Stimulated activated CD4-positive, alpha-beta T cell treated with anti-CD3 and anti-CD28 coated beads, Interleukin-1b, Interleukin-23, amount 100 ng/mL, for 24 hours (primary cell): ENCODE measurements at regions not wholly inside any gene's neighbourhood (a gene's known extent, or its start where the extent isn't known, plus 50 kb on each side); places are given as distances from the start of the nearest gene placed in this dataset.
"Not testable (repeated sequence)": the region's sequence is repeated elsewhere in the genome, so short reads cannot be mapped to it uniquely, and the experiment has no call there.

Source experiments
- DNase-seq, 4 experiments: peaks; one replicate each; pipeline ENCODE4 v3.0.0-alpha.2; 2020; ENCODE audit warnings: low read depth in 4 of 4, low spot score in 1 of 4

DNA sequence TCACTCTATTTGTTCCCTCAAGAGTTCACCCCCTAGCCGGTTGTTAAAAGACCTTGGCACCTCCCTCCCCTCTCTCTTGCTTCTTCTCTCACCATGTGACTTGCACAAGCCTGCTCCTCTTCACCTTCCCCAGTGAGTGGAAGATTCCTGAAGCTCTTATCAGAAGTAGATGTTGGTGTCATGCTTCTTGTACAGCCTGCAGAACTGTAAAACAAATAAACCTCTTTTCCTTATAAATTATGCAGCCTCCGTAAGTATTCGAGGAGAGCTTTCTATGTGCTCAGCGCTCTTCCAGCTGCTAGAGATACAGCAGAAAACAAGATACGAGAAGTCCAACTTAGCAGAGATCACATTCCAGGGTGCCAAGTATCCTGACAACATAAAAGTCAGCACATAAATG lies 147.0 kb upstream of the RUNX1 start:
- DNase-seq = no peak

GRCh38 chr21:35195232-35195631 lies 146.1 kb upstream of the RUNX1 start:
- DNase-seq = no peak

- DNase-seq = no peak
These were observed 142.7 kb upstream of the RUNX1 start for GRCh38 chr21:35191754-35192153.

DNA sequence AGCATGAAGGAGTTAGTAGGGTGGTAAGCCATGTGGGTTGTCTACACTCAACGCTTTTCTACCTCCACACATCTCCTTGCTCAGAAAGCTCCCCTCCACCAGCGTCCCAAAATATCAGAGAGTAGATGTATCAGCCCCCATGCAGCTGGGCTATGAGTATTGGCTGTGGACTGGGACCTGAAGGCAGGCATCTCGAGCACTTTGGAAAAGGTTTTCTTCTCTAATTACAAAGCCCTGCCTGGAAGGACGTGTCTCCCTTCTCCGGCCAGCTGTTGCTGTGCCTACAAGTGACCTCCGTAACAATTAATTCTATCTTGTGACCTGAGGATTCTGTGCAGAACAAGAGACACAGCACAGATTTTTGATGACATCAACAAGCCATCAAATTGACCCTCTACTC lies 142.0 kb upstream of the RUNX1 start:
- no peak for DNase-seq

DNA sequence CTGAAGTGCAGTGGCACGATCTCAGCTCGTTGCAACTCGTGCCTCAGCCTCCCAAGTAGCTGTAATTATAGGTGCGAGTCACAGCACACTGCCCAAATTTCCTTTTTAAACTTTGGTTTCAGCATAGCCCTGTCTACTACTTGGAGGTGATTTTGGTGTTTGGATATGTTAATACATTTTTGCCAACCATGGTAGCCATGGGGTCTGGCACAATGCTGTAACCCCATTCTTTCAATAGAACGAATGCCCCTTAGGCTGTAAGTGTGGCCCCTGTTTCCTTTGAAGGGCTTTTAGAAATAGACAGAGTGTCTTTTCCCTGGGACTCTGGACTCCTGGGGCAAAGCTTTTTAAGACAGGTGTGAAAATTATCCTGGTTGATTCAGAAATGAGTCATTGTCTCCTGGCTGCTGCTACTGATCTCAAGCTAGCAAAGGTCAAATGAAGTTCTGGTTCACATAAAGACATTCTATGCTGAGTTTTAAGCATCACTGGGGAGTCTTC lies 141.1 kb upstream of the RUNX1 start:
- DNase-seq = no peak

- DNase-seq = no peak
These were observed 140.2 kb upstream of the RUNX1 start for GRCh38 chr21:35189077-35189863.

DNA sequence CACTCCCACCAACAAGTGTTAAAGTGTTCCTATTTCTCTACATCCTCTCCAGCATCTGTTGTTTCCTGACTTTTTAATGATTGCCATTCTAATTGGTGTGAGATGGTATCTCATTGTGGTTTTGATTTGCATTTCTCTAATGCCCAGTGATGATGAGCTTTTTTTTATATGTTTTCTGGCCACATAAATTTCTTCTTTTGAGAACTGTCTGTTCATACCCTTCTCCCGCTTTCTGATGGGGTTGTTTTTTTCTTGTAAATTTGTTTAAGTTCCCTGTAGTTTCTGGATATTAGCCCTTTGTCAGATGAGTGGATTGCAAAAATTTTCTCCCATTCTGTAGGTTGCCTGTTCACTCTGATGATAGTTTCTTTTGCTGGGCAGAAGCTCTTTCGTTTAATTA lies 134.3 kb upstream of the RUNX1 start:
- DNase-seq = not testable (repeated sequence)

DNA sequence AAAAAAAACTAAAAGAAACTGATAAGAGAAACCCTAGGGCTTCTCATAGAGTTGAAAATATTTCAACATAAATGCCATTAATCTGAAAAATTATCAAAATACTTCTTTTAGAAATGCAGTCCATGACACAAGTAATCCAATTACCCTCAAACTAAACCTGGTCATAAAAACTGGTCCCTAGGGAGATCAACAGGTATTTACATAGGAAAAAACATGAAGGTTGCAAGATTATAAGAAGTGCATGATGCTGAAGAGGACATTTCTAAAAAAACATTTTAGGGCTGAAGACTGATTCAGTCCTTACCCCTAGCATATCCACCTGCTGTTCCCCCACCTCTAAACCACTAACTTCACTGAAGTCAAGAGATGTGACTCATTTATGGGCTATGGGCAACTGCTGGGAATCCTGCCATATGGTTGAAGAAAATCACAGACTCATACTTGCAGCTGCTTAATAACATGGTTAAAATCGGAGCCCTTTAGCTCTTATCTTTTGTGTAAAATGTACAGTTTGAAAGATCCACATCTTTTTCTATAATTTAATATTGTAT lies 131.0 kb upstream of the RUNX1 start:
- DNase-seq = no peak

DNA sequence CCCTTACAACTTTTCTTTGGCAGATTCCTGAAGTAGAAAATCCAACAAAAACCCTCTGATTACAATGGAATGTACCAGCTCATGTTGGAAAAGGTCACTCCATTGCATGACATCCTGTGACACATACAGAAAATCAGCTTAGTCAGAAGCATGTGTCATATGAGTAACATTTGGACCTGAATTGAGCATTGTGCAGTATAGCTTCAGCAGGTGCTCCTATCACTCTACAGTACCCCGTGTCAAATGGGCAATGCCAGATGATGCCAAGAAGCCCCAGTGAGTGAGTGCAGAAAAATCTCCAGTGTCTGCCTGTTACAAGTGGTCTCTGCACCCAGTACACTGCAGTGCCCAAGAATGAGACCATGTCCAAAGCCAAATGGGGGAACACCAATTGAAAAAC lies 129.7 kb upstream of the RUNX1 start:
- DNase-seq = no peak

GRCh38 chr21:35178098-35178497 lies 129.0 kb upstream of the RUNX1 start:
- DNase-seq = no peak

DNA sequence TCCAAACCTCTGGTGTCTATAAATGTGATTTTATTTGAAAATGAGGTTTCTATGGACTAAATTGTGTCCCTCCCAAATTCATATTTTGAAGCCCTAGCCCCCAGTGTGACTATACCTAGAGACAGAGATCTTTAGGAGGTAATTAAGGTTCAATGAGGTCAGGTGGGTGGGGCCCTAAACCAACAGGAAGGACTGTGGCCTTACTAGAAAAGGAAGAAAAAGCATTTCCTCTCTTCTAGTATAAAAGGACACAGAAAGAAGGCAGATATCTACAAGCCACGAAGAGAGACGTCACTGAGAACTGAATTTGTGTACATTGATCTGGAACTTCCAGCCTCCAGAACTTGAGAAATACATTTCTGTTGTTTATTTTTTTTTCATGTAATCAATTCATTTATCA lies 123.1 kb upstream of the RUNX1 start:
- no peak for DNase-seq

DNA sequence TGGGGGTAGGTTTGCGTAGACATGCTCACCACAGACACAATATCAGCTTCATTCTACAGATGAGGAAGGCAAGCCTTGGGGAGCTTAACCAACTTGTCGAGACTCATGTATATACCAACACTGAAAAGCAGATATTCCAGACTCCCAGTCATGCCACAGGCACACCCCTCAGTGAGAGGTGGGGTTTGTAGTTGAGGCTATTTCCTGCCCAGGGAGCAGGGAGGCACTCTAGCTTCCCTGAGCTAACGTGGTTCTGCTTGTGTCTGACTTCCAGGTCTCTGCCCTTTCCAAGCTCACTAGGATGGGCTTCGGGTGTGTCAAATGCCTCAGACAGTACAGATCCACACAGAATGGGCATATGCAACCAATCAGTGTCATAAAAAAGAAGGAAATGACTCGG lies 122.3 kb upstream of the RUNX1 start:
- no peak for DNase-seq

GRCh38 chr21:35170818-35171217 lies 121.7 kb upstream of the RUNX1 start:
- DNase-seq = no peak

- no peak for DNase-seq
These were observed 121.1 kb upstream of the RUNX1 start for GRCh38 chr21:35170244-35170643.

DNA sequence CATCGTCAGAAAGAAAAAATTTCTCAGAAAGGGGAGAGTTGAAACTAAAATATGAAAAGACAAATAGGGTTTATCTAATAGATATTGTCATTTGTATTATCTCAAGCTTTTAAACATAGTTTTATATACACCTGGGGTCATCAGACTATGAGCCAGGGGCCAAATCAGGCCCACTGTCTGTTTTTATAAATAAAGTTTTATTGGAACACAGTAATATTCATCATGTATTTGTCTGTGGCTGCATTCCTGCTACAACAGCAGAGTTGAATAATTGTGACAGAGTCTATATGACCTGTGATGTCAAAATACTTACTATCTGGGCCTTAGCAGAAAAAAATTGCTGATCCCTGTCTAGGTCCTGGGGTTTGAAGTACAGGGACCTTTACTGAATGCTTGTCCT lies 120.5 kb upstream of the RUNX1 start:
- DNase-seq = no peak

DNA sequence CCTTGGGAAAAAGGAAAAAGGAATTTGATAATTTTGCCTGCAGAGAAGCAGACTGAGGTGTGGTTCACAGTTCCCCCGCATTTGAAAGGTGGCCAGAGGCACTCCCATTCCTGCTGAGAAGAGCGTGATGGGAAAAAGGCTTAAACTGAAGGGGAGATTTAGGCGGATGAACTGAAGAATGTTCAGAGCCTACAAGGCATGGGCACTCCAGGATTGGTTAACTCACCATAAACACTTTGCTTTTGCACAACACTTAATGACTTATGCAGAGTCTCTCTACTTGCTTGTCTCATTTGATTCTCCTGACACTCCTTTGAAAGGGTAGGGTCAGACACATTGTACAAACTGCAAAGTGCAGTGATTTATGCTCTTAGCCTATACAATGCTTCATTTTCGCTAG lies 119.6 kb upstream of the RUNX1 start:
- DNase-seq = no peak

- DNase-seq = no peak
These were observed 115.9 kb upstream of the RUNX1 start for GRCh38 chr21:35164971-35165483.

DNA sequence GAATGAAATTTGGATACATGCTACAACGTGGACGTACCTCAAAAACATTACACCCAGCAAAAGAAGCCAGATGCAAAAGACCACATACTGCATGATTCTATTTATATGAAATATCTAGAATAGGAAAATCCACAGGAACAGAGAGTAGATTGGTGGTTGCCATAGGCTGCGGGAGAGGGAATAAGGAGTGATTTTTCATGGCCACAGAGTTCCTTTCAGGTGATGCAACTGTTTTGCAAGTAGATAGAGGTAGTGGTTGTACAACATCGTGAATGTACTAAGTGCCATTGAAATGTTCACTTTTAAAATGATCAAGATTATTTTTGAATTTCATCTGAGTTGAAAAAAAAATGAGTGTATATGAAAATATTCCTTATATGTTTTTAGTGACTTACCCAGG lies 115.3 kb upstream of the RUNX1 start:
- no peak for DNase-seq

DNA sequence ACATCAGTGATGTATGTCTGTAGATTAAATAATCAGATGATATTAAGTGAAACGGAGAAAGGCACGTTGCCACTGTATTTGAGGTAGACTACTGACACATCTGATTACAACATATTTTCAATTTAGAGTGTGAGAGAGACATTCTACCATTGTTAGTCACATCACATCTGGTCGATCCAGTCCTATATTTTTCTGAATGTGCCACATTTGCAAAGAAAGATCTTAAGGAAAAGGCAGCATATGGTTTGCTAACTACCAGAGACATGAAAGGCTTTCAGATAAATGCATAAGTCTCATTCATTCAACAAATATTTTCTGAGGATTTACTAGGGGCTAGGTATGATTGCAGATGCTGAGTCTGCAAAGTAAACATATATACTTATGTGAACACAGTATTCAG lies 114.3 kb upstream of the RUNX1 start:
- no peak for DNase-seq

DNA sequence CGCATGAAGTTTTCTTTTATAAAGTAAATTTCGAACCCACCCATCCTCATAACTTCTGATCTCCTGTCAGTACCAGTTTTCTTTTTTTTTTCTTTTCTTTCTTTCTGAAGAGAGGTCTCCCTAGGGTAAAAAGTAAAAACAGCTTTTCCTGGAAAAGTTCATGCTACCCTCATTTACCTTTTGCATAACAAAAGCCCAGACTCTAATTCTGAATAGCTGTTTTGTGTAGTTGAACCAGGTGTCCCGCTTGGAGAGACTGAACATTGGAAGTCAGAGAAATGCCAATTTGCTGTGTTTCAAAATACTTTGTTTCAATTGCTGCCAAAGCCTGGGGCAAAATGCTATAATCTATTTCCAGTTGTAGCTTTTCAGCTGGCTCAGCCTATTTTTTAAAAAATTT lies 113.7 kb upstream of the RUNX1 start:
- no peak for DNase-seq

GRCh38 chr21:35159881-35160280 lies 110.8 kb upstream of the RUNX1 start:
- no peak for DNase-seq

GRCh38 chr21:35157374-35157773 lies 108.3 kb upstream of the RUNX1 start:
- DNase-seq = not testable (repeated sequence)
